ENCODE measurements at regions not wholly inside any gene's neighbourhood (a gene's known extent, or its start where the extent isn't known, plus 50 kb on each side); places are given as distances from the start of the nearest gene placed in this dataset.

GRCh38 chr4:97330917-97331316 is 812.4 kb downstream of the STPG2 start:
- TF ChIP-seq, protein P1, sequence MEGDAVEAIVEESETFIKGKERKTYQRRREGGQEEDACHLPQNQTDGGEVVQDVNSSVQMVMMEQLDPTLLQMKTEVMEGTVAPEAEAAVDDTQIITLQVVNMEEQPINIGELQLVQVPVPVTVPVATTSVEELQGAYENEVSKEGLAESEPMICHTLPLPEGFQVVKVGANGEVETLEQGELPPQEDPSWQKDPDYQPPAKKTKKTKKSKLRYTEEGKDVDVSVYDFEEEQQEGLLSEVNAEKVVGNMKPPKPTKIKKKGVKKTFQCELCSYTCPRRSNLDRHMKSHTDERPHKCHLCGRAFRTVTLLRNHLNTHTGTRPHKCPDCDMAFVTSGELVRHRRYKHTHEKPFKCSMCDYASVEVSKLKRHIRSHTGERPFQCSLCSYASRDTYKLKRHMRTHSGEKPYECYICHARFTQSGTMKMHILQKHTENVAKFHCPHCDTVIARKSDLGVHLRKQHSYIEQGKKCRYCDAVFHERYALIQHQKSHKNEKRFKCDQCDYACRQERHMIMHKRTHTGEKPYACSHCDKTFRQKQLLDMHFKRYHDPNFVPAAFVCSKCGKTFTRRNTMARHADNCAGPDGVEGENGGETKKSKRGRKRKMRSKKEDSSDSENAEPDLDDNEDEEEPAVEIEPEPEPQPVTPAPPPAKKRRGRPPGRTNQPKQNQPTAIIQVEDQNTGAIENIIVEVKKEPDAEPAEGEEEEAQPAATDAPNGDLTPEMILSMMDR (IDR thresholded peaks at IDR 0.05; ENCODE audit: low read depth, low read length, missing control alignments): no peak
- no peak overlapping the region for H3K4me3 ChIP-seq (ENCODE audit: low read depth, low read length)
- DNase-seq (ENCODE audit: low read depth): no peak

- no peak overlapping the region for H3K4me3 ChIP-seq (ENCODE audit: low read depth, low read length)
- TF ChIP-seq, protein P1 (IDR thresholded peaks at IDR 0.05; ENCODE audit: low read depth, low read length, missing control alignments): no peak
- no peak for DNase-seq (ENCODE audit: low read depth)
Measured at GRCh38 chr4:97334348-97334747, 808.9 kb downstream of the STPG2 start.

DNA sequence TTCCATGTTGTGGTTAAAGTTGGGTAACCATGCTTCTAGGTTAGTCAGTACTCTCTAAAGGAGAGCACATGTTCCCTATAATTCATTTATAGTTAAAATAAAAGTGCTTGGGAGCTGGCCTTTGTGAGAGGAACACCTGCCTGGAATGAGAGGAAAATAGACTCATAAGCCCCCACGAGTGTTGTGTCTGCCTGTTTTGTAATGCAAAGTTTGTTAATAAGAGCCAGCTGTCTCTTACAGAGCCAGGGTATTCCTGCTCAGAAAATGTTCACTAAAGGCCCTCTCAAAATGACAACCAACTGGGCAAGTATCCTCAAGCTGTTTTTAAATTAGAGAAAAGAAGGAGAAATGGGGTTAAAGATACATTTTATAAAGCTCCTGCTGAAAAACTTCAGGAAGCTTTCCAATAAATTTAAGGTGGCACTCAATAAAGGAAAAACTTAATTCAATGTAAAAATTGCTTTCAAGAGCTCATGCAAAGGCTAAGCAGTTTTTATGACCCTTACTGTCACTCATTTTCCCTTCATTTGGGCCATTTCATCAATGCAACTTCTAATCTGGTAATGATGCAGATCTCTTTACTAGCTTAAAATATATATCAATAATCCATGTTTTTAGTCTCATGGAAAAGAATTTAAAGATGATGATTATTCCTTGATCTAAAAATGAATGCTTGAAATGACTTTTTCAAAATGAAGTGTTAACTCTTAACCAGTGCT is 793.6 kb downstream of the STPG2 start:
- TF ChIP-seq, protein P1 (IDR thresholded peaks at IDR 0.05; ENCODE audit: low read depth, low read length, missing control alignments): no peak
- H3K4me3 ChIP-seq (ENCODE audit: low read depth, low read length): no peak overlapping the region
- DNase-seq (ENCODE audit: low read depth): no peak

- TF ChIP-seq, protein P1 (IDR thresholded peaks at IDR 0.05; ENCODE audit: low read depth, low read length, missing control alignments): no peak
- H3K4me3 ChIP-seq (ENCODE audit: low read depth, low read length): no peak overlapping the region
- no peak for DNase-seq (ENCODE audit: low read depth)
Measured at GRCh38 chr4:97353876-97354275, 789.4 kb downstream of the STPG2 start.

- DNase-seq (ENCODE audit: low read depth): no peak
- TF ChIP-seq, protein P1 (IDR thresholded peaks at IDR 0.05; ENCODE audit: low read depth, low read length, missing control alignments): no peak
- H3K4me3 ChIP-seq (ENCODE audit: low read depth, low read length): no peak overlapping the region
Measured at GRCh38 chr4:97359826-97360225, 783.5 kb downstream of the STPG2 start.

DNA sequence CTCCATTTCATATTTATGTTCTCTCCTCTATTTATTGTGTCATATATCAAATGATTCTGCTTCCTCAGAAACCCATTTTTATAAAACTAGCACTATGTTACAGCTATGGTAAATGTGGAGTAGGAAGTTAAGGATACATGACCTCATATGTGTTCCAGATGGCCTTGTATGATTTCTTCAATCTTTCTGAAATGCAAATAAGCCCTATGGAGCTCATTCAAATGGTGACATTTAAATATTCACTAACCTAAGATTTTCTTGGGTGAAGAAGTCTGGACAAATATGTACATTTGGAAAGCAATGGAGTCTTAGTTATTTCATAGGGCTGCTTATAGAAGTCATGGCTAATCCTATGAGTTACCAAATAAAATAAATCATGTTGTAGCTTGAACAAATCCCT is 782.5 kb downstream of the STPG2 start:
- no peak overlapping the region for H3K4me3 ChIP-seq (ENCODE audit: low read depth, low read length)
- TF ChIP-seq, protein P1 (IDR thresholded peaks at IDR 0.05; ENCODE audit: low read depth, low read length, missing control alignments): no peak
- no peak for DNase-seq (ENCODE audit: low read depth)

DNA sequence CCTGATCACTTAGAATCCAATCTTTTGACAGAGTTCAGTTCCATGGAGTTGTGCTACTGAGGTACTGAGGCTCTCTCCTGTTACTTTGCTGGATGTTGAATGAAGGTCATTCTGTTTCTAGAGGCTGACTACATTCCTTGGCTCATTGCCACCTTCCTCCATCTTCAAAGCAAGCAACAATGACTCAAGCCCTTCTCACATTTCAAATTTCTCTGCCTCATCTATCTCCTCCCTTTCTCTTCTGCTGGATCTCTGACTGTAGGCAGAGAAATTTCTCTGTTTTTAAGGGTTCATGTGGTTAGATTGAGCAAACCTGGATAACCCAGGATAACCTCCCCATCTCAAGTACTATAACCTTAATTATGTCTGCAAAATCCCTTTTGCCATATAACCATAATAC is 775.4 kb downstream of the STPG2 start:
- H3K4me3 ChIP-seq (ENCODE audit: low read depth, low read length): no peak overlapping the region
- TF ChIP-seq, protein P1 (IDR thresholded peaks at IDR 0.05; ENCODE audit: low read depth, low read length, missing control alignments): no peak
- DNase-seq (ENCODE audit: low read depth): no peak

Data from GM12864 (cell line).